T-cell (primary cell): ENCODE measurements at regions not wholly inside any gene's neighbourhood (a gene's known extent, or its start where the extent isn't known, plus 50 kb on each side); places are given as distances from the start of the nearest gene placed in this dataset.

Experiments
- ATAC-seq, 4 experiments: fragments of 200-7000 bp in 3 of 4; fragments of 150-1000 bp in 1 of 4; cut with Tn5 transposase; replicated peaks in 1 of 4; 1 replicate in 3 of 4; 2 replicates in 1 of 4; pipeline ENCODE4 v1.10.0; 2021; ENCODE audit warnings: moderate library complexity in 3 of 4, mild to moderate bottlenecking in 2 of 4, moderate number of reproducible peaks in 1 of 4
- CTCF ChIA-PET, 2 donors: fragments of 300-600 bp; sonication (Branson Sonifier 250); formaldehyde crosslinking; loops; one replicate each; lab custom pipeline; 2022; ENCODE audit warnings: antibody characterized with exemption in 2 of 2; lab: Charles Lee
- POLR2A ChIA-PET, 2 donors: fragments of 300-600 bp; sonication (Branson Sonifier 250); formaldehyde crosslinking; loops; one replicate each; lab custom pipeline; 2022; ENCODE audit warnings: antibody characterized with exemption in 2 of 2; lab: Charles Lee
- DNase-seq, 35 experiments: peaks; one replicate each; pipeline versions ENCODE4 v3.0.0 to v3.0.0-alpha.2; 2013 to 2023
- H3K27ac ChIP-seq: one replicate; pipeline ENCODE4 v1.5.1; 2013; ENCODE audit warnings: low read length
- H3K27me3 ChIP-seq, 2 experiments: replicated peaks in 1 of 2; 1 replicate in 1 of 2; 2 replicates in 1 of 2; pipeline versions ENCODE4 v1.6.1 to v1.7.0; 2013; ENCODE audit warnings: low read length in 1 of 2, mixed read lengths in 1 of 2; ENCODE audit not compliant: control insufficient read depth in 2 of 2, insufficient read depth in 2 of 2; ENCODE audit errors: extremely low read depth in 1 of 2
- H3K36me3 ChIP-seq, 2 donors: 1 replicate in 1 of 2; 2 replicates in 1 of 2; pipeline versions ENCODE4 v1.6.1 to v1.7.0; 2013; ENCODE audit warnings: low read length in 1 of 2; ENCODE audit not compliant: control insufficient read depth in 2 of 2, insufficient read depth in 1 of 2; ENCODE audit errors: extremely low read depth in 1 of 2
- H3K4me1 ChIP-seq, 2 experiments: 1 replicate in 1 of 2; 2 replicates in 1 of 2; pipeline versions ENCODE4 v1.6.1 to v1.7.0; 2013; ENCODE audit warnings: low read length in 2 of 2, mixed read lengths in 1 of 2; ENCODE audit not compliant: insufficient read depth in 2 of 2, control insufficient read depth in 1 of 2; ENCODE audit errors: extremely low read depth in 1 of 2
- H3K4me3 ChIP-seq, 2 donors: 1 replicate in 1 of 2; 2 replicates in 1 of 2; pipeline versions ENCODE4 v1.5.1 to v1.7.0; 2013; ENCODE audit warnings: mild to moderate bottlenecking in 2 of 2, low read length in 1 of 2, moderate library complexity in 1 of 2; ENCODE audit not compliant: control insufficient read depth in 1 of 2; ENCODE audit errors: extremely low read depth in 1 of 2
- H3K9me3 ChIP-seq: 2 replicates; pipeline ENCODE4 v1.7.0; 2013
- H3K27ac Mint-ChIP-seq, 2 donors: one replicate each; pipeline ENCODE4 v1.8.0; 2020 to 2021; ENCODE audit warnings: mild to moderate bottlenecking in 2 of 2, mixed read lengths in 2 of 2
- H3K27me3 Mint-ChIP-seq, 2 donors: one replicate each; pipeline ENCODE4 v1.8.0; 2021 to 2022; ENCODE audit warnings: mixed read lengths in 2 of 2
- H3K36me3 Mint-ChIP-seq: one replicate; pipeline ENCODE4 v1.8.0; 2021; ENCODE audit warnings: mixed read lengths
- H3K4me1 Mint-ChIP-seq, 3 donors: one replicate each; pipeline ENCODE4 v1.8.0; 2020 to 2022; ENCODE audit warnings: mixed read lengths in 3 of 3, mild to moderate bottlenecking in 1 of 3
- H3K4me3 Mint-ChIP-seq, 3 donors: one replicate each; pipeline ENCODE4 v1.8.0; 2020 to 2022; ENCODE audit warnings: mild to moderate bottlenecking in 3 of 3, mixed read lengths in 3 of 3, moderate library complexity in 3 of 3
- H3K9me3 Mint-ChIP-seq, 3 donors: one replicate each; pipeline ENCODE4 v1.8.0; 2020 to 2022; ENCODE audit warnings: mixed read lengths in 3 of 3
- WGBS: methylation state at CpG from one replicate; pipeline ENCODE4 v1.1.5; 2013; ENCODE audit warnings: missing lambda C conversion rate; ENCODE audit not compliant: insufficient coverage; 5-methylcytosine and 5-hydroxymethylcytosine counted together

- no peak overlapping the region for H3K4me3 Mint-ChIP-seq
- peaks cover 0 to 5% of the 10 kb centered on the region in 2 experiments for H3K27me3 ChIP-seq
- ATAC-seq, result no peak
- H3K4me1 ChIP-seq, result no peaks in the 10 kb centered on the region
- H3K4me3 ChIP-seq, result no peak overlapping the region
- no peak overlapping the region for H3K27ac ChIP-seq
- no peak for DNase-seq
- CTCF ChIA-PET, result no interaction called here
- no peaks in the 10 kb centered on the region for H3K36me3 ChIP-seq
- no peaks in the 10 kb centered on the region for H3K36me3 Mint-ChIP-seq
- H3K27me3 Mint-ChIP-seq, result peaks cover 6 to 8% of the 10 kb centered on the region in 2 donors
- no peaks in the 10 kb centered on the region for H3K9me3 ChIP-seq
- POLR2A ChIA-PET, result no interaction called here
- peaks cover 0 to 10% (median 3%) of the 10 kb centered on the region in 3 donors for H3K4me1 Mint-ChIP-seq
- no peak overlapping the region for H3K27ac Mint-ChIP-seq
- no peaks in the 10 kb centered on the region for H3K9me3 Mint-ChIP-seq
Measured at GRCh38 chr3:72530426-72530825, 317.8 kb downstream of the SHQ1 start.

GRCh38 chr3:72529081-72529480 is 319.2 kb downstream of the SHQ1 start:
- Mint-ChIP-seq H3K27me3 (peaks cover 6 to 8% of the 10 kb centered on the region in 2 donors), H3K4me3 (no peak overlapping the region), H3K36me3 (no peaks in the 10 kb centered on the region), H3K27ac (no peak overlapping the region), H3K9me3 (no peaks in the 10 kb centered on the region), H3K4me1 (peaks cover under 1 to 9% (median 4%) of the 10 kb centered on the region in 3 donors)
- no CpG with 5 or more reads among the region's 4 CpGs for WGBS
- Histone ChIP-seq H3K4me3 (no peak overlapping the region), H3K27me3 (peaks cover 0 to 5% of the 10 kb centered on the region in 2 experiments), H3K36me3 (no peaks in the 10 kb centered on the region), H3K27ac (no peak overlapping the region), H3K4me1 (no peaks in the 10 kb centered on the region), H3K9me3 (no peaks in the 10 kb centered on the region)
- DNase-seq (no peak), ATAC-seq (no peak)
- CTCF ChIA-PET, result no interaction called here
- POLR2A ChIA-PET, result no interaction called here

- POLR2A ChIA-PET, result no interaction called here
Measured at GRCh38 chr3:72523429-72524151, 324.7 kb downstream of the SHQ1 start.

GRCh38 chr3:72520690-72521308 is 327.4 kb downstream of the SHQ1 start:
- POLR2A ChIA-PET, result no interaction called here
- Mint-ChIP-seq H3K27ac (no peak overlapping the region), H3K27me3 (peaks cover 0 to 2% of the 10 kb centered on the region in 2 donors), H3K36me3 (no peaks in the 10 kb centered on the region), H3K9me3 (no peaks in the 10 kb centered on the region), H3K4me1 (peaks cover 12 to 17% (median 14%) of the 10 kb centered on the region in 3 donors), H3K4me3 (no peak overlapping the region)
- Histone ChIP-seq H3K9me3 (no peaks in the 10 kb centered on the region), H3K4me3 (no peak overlapping the region), H3K27ac (no peak overlapping the region), H3K36me3 (no peaks in the 10 kb centered on the region), H3K4me1 (peaks cover 0 to 4% of the 10 kb centered on the region in 2 experiments), H3K27me3 (no peaks in the 10 kb centered on the region)
- CTCF ChIA-PET, result no interaction called here
- DNase-seq (no peak), ATAC-seq (no peak)
- WGBS, result 40% methylated on average over 4 of the region's 8 CpGs

More at GRCh38 chr3:72523429-72524151, 324.7 kb downstream of the SHQ1 start:
- no peaks in the 10 kb centered on the region for H3K9me3 Mint-ChIP-seq
- H3K27me3 ChIP-seq, result peaks cover 0 to 3% of the 10 kb centered on the region in 2 experiments
- CTCF ChIA-PET, result no interaction called here
- H3K4me3 Mint-ChIP-seq, result peak overlapping the region in 1 of 3 donors; percentile 23
- H3K9me3 ChIP-seq, result no peaks in the 10 kb centered on the region
- WGBS, result 60% methylated on average over 6 of the region's 9 CpGs
- peak in 3 of 4 experiments; percentile 36 to 42 (median 40) for ATAC-seq
- DNase-seq, result peak in 7 of 35 experiments; percentile 1 to 42 (median 4)
- H3K36me3 Mint-ChIP-seq, result no peaks in the 10 kb centered on the region
- H3K27ac Mint-ChIP-seq, result no peak overlapping the region
- H3K36me3 ChIP-seq, result no peaks in the 10 kb centered on the region
- peaks cover 0 to 4% of the 10 kb centered on the region in 2 experiments for H3K4me1 ChIP-seq
- H3K4me1 Mint-ChIP-seq, result peaks cover 12 to 17% (median 14%) of the 10 kb centered on the region in 3 donors
- no peak overlapping the region for H3K4me3 ChIP-seq
- peaks cover 0 to 5% of the 10 kb centered on the region in 2 donors for H3K27me3 Mint-ChIP-seq
- no peak overlapping the region for H3K27ac ChIP-seq

GRCh38 chr3:72519946-72520604 is 328.2 kb downstream of the SHQ1 start:
- Histone ChIP-seq H3K27me3 (no peaks in the 10 kb centered on the region), H3K4me3 (no peak overlapping the region), H3K36me3 (no peaks in the 10 kb centered on the region), H3K9me3 (no peaks in the 10 kb centered on the region), H3K4me1 (peaks cover 0 to 4% of the 10 kb centered on the region in 2 experiments), H3K27ac (no peak overlapping the region)
- Mint-ChIP-seq H3K27me3 (no peaks in the 10 kb centered on the region), H3K9me3 (no peaks in the 10 kb centered on the region), H3K27ac (no peak overlapping the region), H3K36me3 (no peaks in the 10 kb centered on the region), H3K4me3 (no peak overlapping the region), H3K4me1 (peaks cover 12 to 17% (median 14%) of the 10 kb centered on the region in 3 donors)
- no peak for ATAC-seq
- CTCF ChIA-PET, result no interaction called here
- no peak for DNase-seq
- POLR2A ChIA-PET, result no interaction called here
- 100% methylated on average over 1 of the region's 4 CpGs for WGBS

- H3K27ac Mint-ChIP-seq, result no peak overlapping the region
- CTCF ChIA-PET, result no interaction called here
- H3K27me3 Mint-ChIP-seq, result no peaks in the 10 kb centered on the region
- no peaks in the 10 kb centered on the region for H3K9me3 Mint-ChIP-seq
- no peak for DNase-seq
- Histone ChIP-seq H3K36me3 (no peaks in the 10 kb centered on the region), H3K4me3 (no peak overlapping the region), H3K27ac (no peak overlapping the region), H3K9me3 (no peaks in the 10 kb centered on the region), H3K27me3 (no peaks in the 10 kb centered on the region), H3K4me1 (no peaks in the 10 kb centered on the region)
- peaks cover under 1 to 6% (median 3%) of the 10 kb centered on the region in 3 donors for H3K4me1 Mint-ChIP-seq
- no peaks in the 10 kb centered on the region for H3K36me3 Mint-ChIP-seq
- no peak for ATAC-seq
- POLR2A ChIA-PET, result no interaction called here
- H3K4me3 Mint-ChIP-seq, result no peak overlapping the region
- 94% methylated on average over 2 of the region's 4 CpGs for WGBS
Measured at GRCh38 chr3:72517921-72518424, 330.3 kb downstream of the SHQ1 start.
